ENCODE measurements at regions not wholly inside any gene's neighbourhood (a gene's known extent, or its start where the extent isn't known, plus 50 kb on each side); places are given as distances from the start of the nearest gene placed in this dataset.

GRCh38 chr11:112727341-112727841, 233.8 kb upstream of the NCAM1 start:
- ATAC-seq (no peak), DNase-seq (no peak)
- no peak for TF ChIP-seq CTCF (IDR thresholded peaks at IDR 0.05)
- H3K9me3 Mint-ChIP-seq, result no peaks in the 10 kb centered on the region
- POLR2A ChIA-PET, result no interaction called here
- H3K4me3 Mint-ChIP-seq, result no peak overlapping the region
- no peaks in the 10 kb centered on the region for H3K36me3 Mint-ChIP-seq (ENCODE audit: low read depth)
- intact Hi-C loops (cut with micrococcal nuclease), result no loop called here
- H3K27ac Mint-ChIP-seq, result no peak overlapping the region
- CTCF ChIA-PET, result no interaction called here
- no peaks in the 10 kb centered on the region for H3K4me1 Mint-ChIP-seq (ENCODE audit: low read depth)
- H3K27me3 Mint-ChIP-seq, result peaks cover 5% of the 10 kb centered on the region

GRCh38 chr11:112728288-112728687, 232.9 kb upstream of the NCAM1 start:
- H3K36me3 Mint-ChIP-seq (ENCODE audit: low read depth), result no peaks in the 10 kb centered on the region
- H3K27ac Mint-ChIP-seq, result no peak overlapping the region
- peaks cover 2% of the 10 kb centered on the region for H3K27me3 Mint-ChIP-seq
- no peaks in the 10 kb centered on the region for H3K9me3 Mint-ChIP-seq
- H3K4me3 Mint-ChIP-seq, result no peak overlapping the region
- no peaks in the 10 kb centered on the region for H3K4me1 Mint-ChIP-seq (ENCODE audit: low read depth)
- ATAC-seq (no peak), DNase-seq (no peak)
- POLR2A ChIA-PET, result no interaction called here
- intact Hi-C loops (cut with micrococcal nuclease), result no loop called here
- CTCF ChIA-PET, result no interaction called here
- TF ChIP-seq CTCF (IDR thresholded peaks at IDR 0.05), result no peak

- CTCF ChIA-PET, result no interaction called here
- no peak for TF ChIP-seq CTCF (IDR thresholded peaks at IDR 0.05)
- Mint-ChIP-seq H3K27me3 (peaks cover 2% of the 10 kb centered on the region), H3K4me3 (no peak overlapping the region), H3K4me1 (ENCODE audit: low read depth) (no peaks in the 10 kb centered on the region), H3K9me3 (no peaks in the 10 kb centered on the region), H3K27ac (no peak overlapping the region), H3K36me3 (ENCODE audit: low read depth) (no peaks in the 10 kb centered on the region)
- intact Hi-C loops (cut with micrococcal nuclease), result no loop called here
- POLR2A ChIA-PET, result interaction anchor here (0.6 kb wide), 1 partner anchor 373 kb away, joined by 3 read pairs; no protein-coding TSS in a partner anchor
- ATAC-seq (no peak), DNase-seq (no peak)
Measured at GRCh38 chr11:112728716-112729115, 232.5 kb upstream of the NCAM1 start.

DNA sequence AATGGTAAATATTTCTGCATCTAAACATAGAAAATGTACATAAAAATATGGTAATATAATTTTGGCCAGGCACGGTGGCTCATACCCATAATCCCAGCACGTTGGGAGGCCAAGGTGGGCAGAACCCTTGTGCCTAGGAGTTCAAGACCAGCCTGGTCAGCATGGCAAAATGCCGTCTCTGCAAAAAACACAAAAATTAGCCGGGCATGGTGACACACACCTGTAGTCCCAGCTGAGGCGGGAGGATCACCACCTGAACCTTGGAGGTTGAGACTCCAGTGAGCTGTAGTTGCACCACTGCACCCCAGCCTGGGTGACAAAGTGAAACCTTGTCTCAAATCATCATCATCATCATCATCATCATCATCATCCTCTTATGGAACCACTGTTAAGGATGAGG, 230.6 kb upstream of the NCAM1 start:
- intact Hi-C loops (cut with micrococcal nuclease), result no loop called here
- no peaks in the 10 kb centered on the region for H3K36me3 Mint-ChIP-seq (ENCODE audit: low read depth)
- CTCF ChIA-PET, result no interaction called here
- no peak overlapping the region for H3K27ac Mint-ChIP-seq
- H3K4me3 Mint-ChIP-seq, result no peak overlapping the region
- no peaks in the 10 kb centered on the region for H3K9me3 Mint-ChIP-seq
- no peak for ATAC-seq
- H3K27me3 Mint-ChIP-seq, result peaks cover 4% of the 10 kb centered on the region
- DNase-seq, result no peak
- no peak for TF ChIP-seq CTCF (IDR thresholded peaks at IDR 0.05)
- POLR2A ChIA-PET, result no interaction called here
- H3K4me1 Mint-ChIP-seq (ENCODE audit: low read depth), result no peaks in the 10 kb centered on the region

DNA sequence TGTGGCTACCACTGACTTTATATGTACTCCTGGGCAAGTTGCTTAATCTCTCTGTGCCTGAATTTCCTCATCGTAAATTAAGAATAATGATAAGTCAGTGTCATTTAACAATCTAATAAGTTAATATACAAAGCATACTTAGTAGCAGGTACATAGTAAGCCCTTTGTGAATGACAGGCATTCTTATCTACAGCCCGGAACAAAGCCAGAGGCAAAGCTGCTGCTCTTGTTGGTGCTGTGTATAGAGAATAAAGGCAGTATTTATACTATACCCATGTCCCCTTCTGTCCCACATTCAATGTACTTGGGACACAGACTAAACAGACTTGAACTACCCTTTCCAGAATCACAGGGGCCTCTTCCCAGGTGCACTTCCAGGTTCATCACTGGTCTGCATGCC, 229.7 kb upstream of the NCAM1 start:
- no peak overlapping the region for H3K4me3 Mint-ChIP-seq
- DNase-seq (no peak), ATAC-seq (no peak)
- ChIA-PET POLR2A (no interaction called here), CTCF (no interaction called here)
- H3K9me3 Mint-ChIP-seq, result no peaks in the 10 kb centered on the region
- intact Hi-C loops (cut with micrococcal nuclease), result no loop called here
- H3K4me1 Mint-ChIP-seq (ENCODE audit: low read depth), result no peaks in the 10 kb centered on the region
- no peak for TF ChIP-seq CTCF (IDR thresholded peaks at IDR 0.05)
- no peak overlapping the region for H3K27ac Mint-ChIP-seq
- no peaks in the 10 kb centered on the region for H3K36me3 Mint-ChIP-seq (ENCODE audit: low read depth)
- peaks cover 4% of the 10 kb centered on the region for H3K27me3 Mint-ChIP-seq

Data from activated CD8-positive, alpha-beta T cell treated with anti-CD3 and anti-CD28 coated beads for 36 hours (primary cell).